Glomerular endothelial cell (primary cell): ENCODE measurements at regions not wholly inside any gene's neighbourhood (a gene's known extent, or its start where the extent isn't known, plus 50 kb on each side); places are given as distances from the start of the nearest gene placed in this dataset.
"Not testable (repeated sequence)": the region's sequence is repeated elsewhere in the genome, so short reads cannot be mapped to it uniquely, and the experiment has no call there.

Experiments
- DNase-seq: peaks from one replicate; pipeline ENCODE4 v3.0.0-alpha.2; 2011; ENCODE audit warnings: low read depth, low spot score; ENCODE audit errors: extremely low read depth

DNA sequence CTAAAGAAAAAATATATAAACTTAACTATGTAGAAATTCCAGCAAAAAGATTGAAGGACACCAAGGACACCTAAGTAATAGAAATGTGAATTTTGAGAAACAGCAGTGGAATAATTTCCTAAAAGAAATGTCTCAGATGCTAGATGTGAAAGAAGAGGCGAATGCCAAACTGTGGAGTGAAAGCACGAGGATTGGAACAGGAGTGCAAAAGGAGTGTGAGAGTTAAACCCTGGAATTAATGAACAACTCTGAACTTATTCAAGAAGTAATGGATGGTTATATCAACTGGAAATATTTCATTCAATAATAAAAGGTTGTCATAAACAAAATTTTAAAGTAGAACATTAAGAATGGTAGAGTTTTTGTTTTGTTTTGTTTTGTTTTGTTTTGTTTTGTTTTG lies 78.5 kb upstream of the SGIP1 start:
- DNase-seq, result no peak

DNA sequence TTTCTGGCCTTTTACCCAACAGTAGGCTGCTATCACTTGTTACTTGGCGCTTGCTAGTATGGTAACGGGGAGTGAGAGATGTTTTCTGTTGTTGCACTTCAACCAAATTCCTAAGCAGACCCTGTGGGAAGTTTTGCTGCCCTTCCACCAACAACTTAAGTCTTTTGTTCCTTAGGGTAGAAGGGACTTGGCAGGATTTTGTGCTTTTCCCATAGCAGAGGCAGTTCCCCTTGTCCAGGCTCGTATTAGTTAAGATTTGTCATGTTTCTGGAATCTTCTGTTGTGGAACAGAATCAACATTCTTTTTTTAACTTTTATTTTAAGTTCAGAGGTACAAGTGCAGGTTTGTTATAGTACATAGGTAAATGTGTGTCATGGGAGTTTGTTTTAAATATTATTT lies 73.2 kb upstream of the SGIP1 start:
- DNase-seq, result no peak

DNA sequence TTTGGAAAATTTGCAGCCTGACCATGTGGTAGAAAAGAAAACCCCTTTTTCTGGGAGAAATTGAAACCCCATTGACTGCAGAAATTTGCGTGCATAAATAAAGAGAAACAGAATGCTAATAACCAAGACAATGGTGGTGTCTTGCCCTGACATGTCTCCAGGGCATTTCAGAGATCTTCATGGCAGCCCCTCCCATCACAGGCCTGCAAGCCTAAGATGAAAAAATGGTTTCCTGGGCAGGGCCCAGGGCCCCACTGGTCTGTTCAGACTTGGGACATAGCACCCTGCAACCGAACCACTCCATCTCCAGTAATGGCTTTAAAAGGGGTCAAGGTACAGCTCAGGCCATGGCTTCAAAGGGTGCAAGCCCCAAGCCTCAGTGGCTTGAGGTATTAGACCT lies 71.6 kb upstream of the SGIP1 start:
- no peak for DNase-seq

- DNase-seq, result no peak
These were observed 69.6 kb upstream of the SGIP1 start for GRCh38 chr1:66464351-66464750.

DNA sequence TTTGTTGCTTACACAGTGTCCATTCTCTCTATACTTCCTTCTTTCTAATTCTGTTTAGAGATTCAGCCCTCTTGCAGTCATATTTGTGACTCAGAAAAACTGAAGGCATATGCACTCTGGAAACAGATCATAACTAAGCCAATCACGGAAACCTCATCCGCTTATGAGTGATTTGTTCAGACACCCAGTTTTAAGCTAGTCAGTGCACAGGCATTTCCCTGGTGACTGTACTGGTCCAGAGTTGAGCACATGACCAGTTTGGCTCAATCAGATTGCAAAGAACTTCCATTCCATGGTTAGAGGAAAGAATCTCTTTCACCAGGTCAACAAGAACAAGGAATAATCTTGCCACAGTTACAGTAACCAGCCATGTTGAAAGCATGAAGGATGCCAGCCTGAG lies 69.2 kb upstream of the SGIP1 start:
- no peak for DNase-seq

DNA sequence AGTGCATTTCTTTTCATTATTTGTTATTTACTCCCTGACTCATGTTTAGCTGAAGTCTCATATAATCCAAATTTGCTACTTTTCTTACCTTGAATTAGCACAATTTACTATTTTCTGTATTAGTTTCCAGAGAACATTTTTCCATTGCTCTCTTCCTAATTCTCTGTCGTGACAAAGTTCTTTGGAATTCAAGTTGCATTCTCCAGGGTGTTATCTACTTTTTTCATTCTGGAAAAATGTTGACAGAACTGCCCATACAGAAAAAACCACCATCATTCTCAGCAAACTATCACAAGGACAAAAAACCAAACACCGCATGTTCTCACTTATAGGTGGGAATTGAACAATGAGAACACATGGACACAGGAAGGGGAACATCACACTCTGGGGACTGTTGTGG lies 67.3 kb upstream of the SGIP1 start:
- not testable (repeated sequence) for DNase-seq

GRCh38 chr1:66468722-66469121 lies 65.2 kb upstream of the SGIP1 start:
- no peak for DNase-seq

GRCh38 chr1:66475940-66476339 lies 58.0 kb upstream of the SGIP1 start:
- no peak for DNase-seq

GRCh38 chr1:66476774-66477173 lies 57.2 kb upstream of the SGIP1 start:
- DNase-seq, result no peak

DNA sequence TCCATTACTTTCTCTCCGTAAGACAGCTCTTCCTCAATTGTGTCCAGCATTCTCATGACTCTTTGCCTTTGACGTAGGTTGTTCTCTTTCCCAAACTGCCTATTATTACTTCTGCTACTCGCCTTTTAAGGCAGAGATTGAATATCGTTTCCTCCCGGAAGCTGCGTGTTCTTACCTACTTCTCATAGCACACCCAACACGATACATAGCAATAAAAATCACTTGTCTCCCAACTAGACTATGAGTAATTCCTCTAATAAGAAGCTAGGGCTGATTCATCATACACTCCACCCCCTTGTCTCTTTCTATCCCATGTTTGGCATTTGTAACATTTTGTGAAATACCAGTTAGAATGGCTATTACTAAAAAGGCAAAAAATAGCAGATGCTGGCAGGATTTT lies 55.8 kb upstream of the SGIP1 start:
- no peak for DNase-seq

DNA sequence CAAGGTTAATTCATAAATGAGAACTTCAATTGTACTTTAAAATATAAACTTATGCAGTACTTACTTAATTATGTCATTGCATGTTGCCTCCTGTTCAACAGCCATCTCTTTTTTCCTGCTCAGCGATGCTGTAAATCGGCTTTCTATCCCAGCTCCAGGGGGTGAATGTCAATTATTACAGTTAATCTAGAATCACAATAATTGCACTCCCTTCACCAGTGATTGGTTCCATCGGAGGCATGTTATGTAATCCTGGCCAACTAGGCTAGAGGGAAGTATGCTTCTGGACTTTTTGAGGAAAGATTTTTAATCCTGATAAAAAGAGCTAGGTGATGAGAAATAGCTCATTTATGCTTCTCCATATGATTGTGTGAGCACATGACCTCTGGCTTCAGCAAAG lies 53.8 kb upstream of the SGIP1 start:
- DNase-seq, result no peak

- DNase-seq, result not testable (repeated sequence)
These were observed 52.7 kb upstream of the SGIP1 start for GRCh38 chr1:66481215-66481614.
